GM19025 (cell line): ENCODE measurements at regions not wholly inside any gene's neighbourhood (a gene's known extent, or its start where the extent isn't known, plus 50 kb on each side); places are given as distances from the start of the nearest gene placed in this dataset.
"Not testable (repeated sequence)": the region's sequence is repeated elsewhere in the genome, so short reads cannot be mapped to it uniquely, and the experiment has no call there.

Experiments
- ATAC-seq: cut with Tn5 transposase; IDR thresholded peaks from one replicate; pipeline ENCODE4 v1.9.1; 2021; ENCODE audit warnings: mild to moderate bottlenecking, low read depth, moderate library complexity; ENCODE audit not compliant: unreplicated experiment

- no peak for ATAC-seq
Measured at GRCh38 chr15:79728867-79729266, 167.9 kb downstream of the MTHFS start.

GRCh38 chr15:79736435-79737000 lies 160.3 kb downstream of the MTHFS start:
- no peak for ATAC-seq

- no peak for ATAC-seq
Measured at GRCh38 chr15:79738143-79738542, 158.7 kb downstream of the MTHFS start.

- ATAC-seq: no peak
Measured at GRCh38 chr15:79740561-79740960, 156.3 kb downstream of the MTHFS start.

- ATAC-seq: no peak
Measured at GRCh38 chr15:79743032-79743431, 153.8 kb downstream of the MTHFS start.

- not testable (repeated sequence) for ATAC-seq
Measured at GRCh38 chr15:79744485-79744884, 152.3 kb downstream of the MTHFS start.

- ATAC-seq: no peak
Measured at GRCh38 chr15:79756365-79756764, 140.4 kb downstream of the MTHFS start.

GRCh38 chr15:79765081-79765480 lies 131.7 kb downstream of the MTHFS start:
- no peak for ATAC-seq

- no peak for ATAC-seq
Measured at GRCh38 chr15:79769069-79769481, 127.7 kb downstream of the MTHFS start.

GRCh38 chr15:79769933-79770759 lies 126.7 kb downstream of the MTHFS start:
- ATAC-seq: no peak

- no peak for ATAC-seq
Measured at GRCh38 chr15:79773128-79773527, 123.7 kb downstream of the MTHFS start.

GRCh38 chr15:79775821-79776220 lies 121.0 kb downstream of the MTHFS start:
- ATAC-seq: no peak

- ATAC-seq: no peak
Measured at GRCh38 chr15:79777916-79778315, 118.9 kb downstream of the MTHFS start.

- ATAC-seq: no peak
Measured at GRCh38 chr15:79778378-79778990, 118.3 kb downstream of the MTHFS start.

GRCh38 chr15:79779746-79780145 lies 117.1 kb downstream of the MTHFS start:
- ATAC-seq: no peak

GRCh38 chr15:79782307-79782706 lies 114.5 kb downstream of the MTHFS start:
- ATAC-seq: not testable (repeated sequence)
